GM06990 (cell line): ENCODE measurements at regions not wholly inside any gene's neighbourhood (a gene's known extent, or its start where the extent isn't known, plus 50 kb on each side); places are given as distances from the start of the nearest gene placed in this dataset.

ENCODE experiments used
- DNase-seq: peaks from one replicate; pipeline ENCODE4 v3.0.0-alpha.2; 2011; ENCODE audit not compliant: insufficient read length; ENCODE audit errors: extremely low read depth
- H3K27me3 ChIP-seq: replicated peaks from 2 replicates; pipeline ENCODE4 v1.6.0; 2011; ENCODE audit warnings: low read length; ENCODE audit not compliant: control insufficient read depth, insufficient read depth
- H3K36me3 ChIP-seq: 2 replicates; pipeline ENCODE4 v1.5.1; 2011; ENCODE audit warnings: low read length; ENCODE audit not compliant: control insufficient read depth, insufficient read depth
- H3K4me3 ChIP-seq: replicated peaks from 2 replicates; pipeline ENCODE4 v1.5.1; 2011; ENCODE audit warnings: low read depth, mild to moderate bottlenecking, control low read depth, low read length
- CTCF ChIP-seq: IDR thresholded peaks from 2 replicates; pipeline ENCODE4 v1.5.1; 2011; ENCODE audit warnings: low read length, control low read depth, mild to moderate bottlenecking, inconsistent platforms; ENCODE audit not compliant: insufficient read depth, poor library complexity, severe bottlenecking

GRCh38 chr11:43583548-43583947 lies 97.0 kb upstream of the HSD17B12 start:
- Histone ChIP-seq H3K27me3 (peaks cover 4% of the 10 kb centered on the region), H3K4me3 (no peak overlapping the region), H3K36me3 (no peaks in the 10 kb centered on the region)
- DNase-seq = no peak
- no peak for TF ChIP-seq CTCF

- no peaks in the 10 kb centered on the region for H3K36me3 ChIP-seq
- no peak overlapping the region for H3K4me3 ChIP-seq
- peaks cover 4% of the 10 kb centered on the region for H3K27me3 ChIP-seq
- no peak for TF ChIP-seq CTCF
- DNase-seq = no peak
Measured at GRCh38 chr11:43585877-43586608, 94.5 kb upstream of the HSD17B12 start.

GRCh38 chr11:43589601-43590250 lies 90.8 kb upstream of the HSD17B12 start:
- no peaks in the 10 kb centered on the region for H3K36me3 ChIP-seq
- DNase-seq = no peak
- no peaks in the 10 kb centered on the region; the same call in 1 of the 2 replicates for H3K27me3 ChIP-seq
- H3K4me3 ChIP-seq = no peak overlapping the region
- no peak for TF ChIP-seq CTCF

GRCh38 chr11:43601511-43601910 lies 79.0 kb upstream of the HSD17B12 start:
- H3K4me3 ChIP-seq = no peak overlapping the region
- no peaks in the 10 kb centered on the region for H3K36me3 ChIP-seq
- DNase-seq = no peak
- H3K27me3 ChIP-seq = no peaks in the 10 kb centered on the region
- no peak for TF ChIP-seq CTCF

GRCh38 chr11:43602670-43603069 lies 77.9 kb upstream of the HSD17B12 start:
- no peaks in the 10 kb centered on the region for H3K27me3 ChIP-seq
- DNase-seq = no peak
- TF ChIP-seq CTCF = no peak
- no peaks in the 10 kb centered on the region for H3K36me3 ChIP-seq
- H3K4me3 ChIP-seq = no peak overlapping the region
